ELF-1 (cell line): ENCODE measurements at regions not wholly inside any gene's neighbourhood (a gene's known extent, or its start where the extent isn't known, plus 50 kb on each side); places are given as distances from the start of the nearest gene placed in this dataset.

Experiments
- DNase-seq: peaks from one replicate; pipeline ENCODE4 v3.0.0-alpha.2; 2016; ENCODE audit warnings: low read depth, low spot score

DNA sequence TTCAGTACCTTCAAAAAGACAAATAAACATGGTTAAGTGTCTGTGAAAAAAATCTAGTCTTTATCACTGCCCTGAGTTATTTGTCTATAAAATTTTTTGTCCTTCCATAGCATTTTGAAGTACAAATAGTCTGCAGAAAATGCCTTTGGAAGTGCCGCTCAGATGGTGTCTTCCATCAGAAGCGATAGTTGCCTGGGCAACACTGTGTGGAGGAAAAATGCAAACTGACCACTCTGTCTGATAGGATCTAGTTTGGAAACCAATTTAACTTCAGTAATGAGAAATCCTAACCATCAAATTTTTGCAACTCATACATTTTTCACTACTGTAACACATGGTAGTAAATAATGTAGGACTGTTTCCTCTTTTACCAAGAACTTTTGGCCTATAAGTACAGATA lies 449.9 kb downstream of the PRELID2 start:
- DNase-seq, result no peak

DNA sequence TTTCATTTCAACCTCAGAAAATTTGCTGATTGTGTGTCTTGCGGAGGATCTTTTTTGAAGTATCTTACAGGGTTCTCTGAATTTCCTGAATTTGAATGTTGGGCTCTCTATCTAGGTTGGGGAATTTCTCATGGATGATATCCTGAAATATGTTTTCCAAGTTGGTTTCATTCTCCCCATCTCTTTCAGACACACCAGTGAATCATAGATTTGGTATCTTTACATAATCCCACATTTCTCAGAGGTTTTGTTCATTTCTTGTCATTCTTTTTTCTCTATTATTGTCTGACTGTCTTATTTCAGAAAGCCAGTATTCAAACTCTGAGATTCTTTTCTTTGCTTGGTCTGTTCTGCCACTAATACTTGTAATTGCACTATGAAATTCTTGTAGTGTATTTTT lies 456.9 kb downstream of the PRELID2 start:
- no peak for DNase-seq

- DNase-seq, result peak; percentile 11
Observed at GRCh38 chr5:145375521-145375920, 459.6 kb downstream of the PRELID2 start.

- DNase-seq, result no peak
Observed at GRCh38 chr5:145365464-145365863, 469.7 kb downstream of the PRELID2 start.

- no peak for DNase-seq
Observed at GRCh38 chr5:145362266-145362665, 472.9 kb downstream of the PRELID2 start.

GRCh38 chr5:145360936-145361335 lies 474.2 kb downstream of the PRELID2 start:
- no peak for DNase-seq

DNA sequence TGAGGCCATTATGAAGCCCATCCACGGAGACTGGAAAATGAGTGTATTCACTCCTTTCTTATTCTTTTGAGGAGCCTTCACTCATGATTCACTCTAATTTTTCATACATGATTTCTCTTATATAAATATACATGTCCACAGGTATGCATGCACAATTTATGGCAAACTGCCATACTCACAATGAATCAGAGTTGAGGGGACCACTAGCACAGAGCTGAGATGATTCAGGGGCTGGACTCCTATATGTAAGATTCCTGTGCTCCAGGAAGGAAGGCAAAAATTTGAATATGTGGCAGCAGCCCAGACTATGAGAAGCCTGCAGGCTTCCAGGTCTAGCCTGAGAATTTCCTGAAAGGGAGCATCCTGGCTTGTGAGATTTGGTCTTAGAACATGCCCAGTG lies 484.6 kb downstream of the PRELID2 start:
- DNase-seq, result no peak

DNA sequence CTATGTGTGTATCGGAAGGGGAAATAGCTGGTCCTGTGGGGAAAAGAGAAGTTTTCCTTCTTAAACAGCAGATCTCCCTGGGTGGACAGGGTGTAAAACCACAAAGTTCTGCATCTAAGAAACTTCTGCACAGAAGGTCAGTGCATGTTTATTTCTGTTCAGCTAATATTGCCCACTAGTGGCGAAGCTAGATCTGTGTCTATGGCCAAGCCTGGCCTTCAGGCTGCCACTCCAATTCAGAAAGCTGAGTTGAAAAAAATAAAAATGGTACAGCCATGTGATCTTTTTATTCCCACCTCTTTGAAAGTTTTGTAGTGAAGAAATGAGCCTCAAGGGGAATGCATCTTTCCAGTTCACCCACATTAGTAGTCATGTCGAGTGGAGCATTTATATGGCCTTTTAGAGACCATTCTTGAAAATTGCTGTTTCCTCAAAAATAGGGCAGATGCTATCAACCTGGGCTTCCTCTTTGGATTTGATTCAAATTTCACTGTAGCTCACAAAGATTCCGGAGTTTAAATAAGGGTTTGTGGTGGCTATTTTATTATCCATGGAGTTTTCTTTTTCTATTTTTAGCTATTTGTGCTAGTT lies 488.0 kb downstream of the PRELID2 start:
- peak; percentile 7 for DNase-seq

DNA sequence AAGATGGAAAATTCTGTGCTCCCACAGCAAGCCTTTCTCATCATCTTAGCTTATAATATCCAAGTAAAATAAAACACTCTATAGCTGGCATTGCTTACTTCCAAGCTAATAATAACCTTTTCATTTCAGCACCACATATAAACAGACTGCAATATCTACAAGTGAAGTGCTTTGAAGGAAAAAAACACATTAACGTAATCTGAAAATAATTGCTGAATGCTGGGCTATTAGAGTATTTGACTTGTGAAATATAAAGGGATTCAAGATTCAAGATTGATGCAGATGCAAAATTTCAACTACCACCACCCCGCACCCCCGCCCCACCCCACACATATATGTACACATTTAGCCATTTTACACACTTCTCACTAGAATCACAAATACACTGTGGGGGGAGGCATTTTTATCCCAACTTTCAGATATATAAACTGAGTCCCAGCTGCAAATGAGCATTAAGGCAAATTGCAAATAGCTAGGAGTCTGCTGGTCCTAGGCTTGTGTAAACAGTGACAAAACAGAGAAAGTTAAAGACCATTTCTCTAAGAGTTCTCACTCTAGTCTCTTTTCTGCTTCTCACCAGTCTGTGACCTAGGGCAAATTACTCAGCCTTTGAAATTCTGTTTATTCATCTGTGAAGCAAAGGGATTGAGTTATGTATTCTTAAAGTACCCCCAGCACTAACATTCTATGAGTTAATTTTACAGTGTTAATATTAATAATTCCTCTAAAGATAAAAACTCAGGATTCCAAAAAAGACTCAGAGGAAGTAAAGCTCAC lies 489.4 kb downstream of the PRELID2 start:
- no peak for DNase-seq

GRCh38 chr5:145341842-145342241 lies 493.3 kb downstream of the PRELID2 start:
- DNase-seq, result no peak

DNA sequence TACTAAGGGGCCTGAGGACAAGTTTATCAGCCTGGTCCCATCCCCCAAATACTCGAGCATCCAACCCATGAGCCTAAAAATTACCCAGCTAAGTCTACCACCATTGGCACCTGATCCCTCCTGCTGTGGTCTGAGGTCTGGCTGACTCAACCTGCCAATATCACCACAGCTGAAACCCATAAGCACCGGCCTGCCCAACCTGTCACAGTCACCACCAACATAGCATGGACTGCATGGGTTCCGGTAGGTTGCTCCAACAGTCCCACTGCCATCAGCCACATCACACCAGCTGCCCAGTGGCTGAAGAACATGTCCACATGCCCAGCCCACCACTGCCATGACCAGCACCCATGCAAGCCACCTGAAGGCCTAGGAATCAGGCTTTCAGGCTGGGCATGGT lies 495.0 kb downstream of the PRELID2 start:
- no peak for DNase-seq

GRCh38 chr5:145324767-145325479 lies 510.2 kb downstream of the PRELID2 start:
- DNase-seq, result no peak

- no peak for DNase-seq
Observed at GRCh38 chr5:145324101-145324500, 511.0 kb downstream of the PRELID2 start.

- DNase-seq, result no peak
Observed at GRCh38 chr5:145316282-145316681, 518.9 kb downstream of the PRELID2 start.

GRCh38 chr5:145307866-145308382 lies 527.2 kb downstream of the PRELID2 start:
- no peak for DNase-seq

GRCh38 chr5:145295236-145295835 lies 539.8 kb downstream of the PRELID2 start:
- no peak for DNase-seq

DNA sequence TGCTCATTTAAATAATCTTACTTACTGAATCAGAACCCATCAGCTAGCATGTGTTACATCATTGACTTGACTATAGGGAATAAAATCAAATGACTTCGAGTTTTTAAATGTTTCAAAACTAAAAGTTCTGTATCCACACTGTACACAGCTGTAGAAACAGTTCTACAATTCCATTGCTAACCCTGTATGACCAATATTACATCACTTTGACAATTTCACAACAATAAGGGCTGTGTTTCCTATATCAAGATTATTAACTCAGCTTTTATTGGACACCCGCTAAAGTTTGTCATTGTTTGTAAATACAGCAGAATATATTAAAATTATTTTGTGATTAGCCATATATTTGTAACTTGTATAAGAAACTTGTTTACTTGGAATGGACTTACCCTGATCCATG lies 540.8 kb downstream of the PRELID2 start:
- DNase-seq, result no peak

GRCh38 chr5:145293716-145294115 lies 541.4 kb downstream of the PRELID2 start:
- DNase-seq, result no peak

DNA sequence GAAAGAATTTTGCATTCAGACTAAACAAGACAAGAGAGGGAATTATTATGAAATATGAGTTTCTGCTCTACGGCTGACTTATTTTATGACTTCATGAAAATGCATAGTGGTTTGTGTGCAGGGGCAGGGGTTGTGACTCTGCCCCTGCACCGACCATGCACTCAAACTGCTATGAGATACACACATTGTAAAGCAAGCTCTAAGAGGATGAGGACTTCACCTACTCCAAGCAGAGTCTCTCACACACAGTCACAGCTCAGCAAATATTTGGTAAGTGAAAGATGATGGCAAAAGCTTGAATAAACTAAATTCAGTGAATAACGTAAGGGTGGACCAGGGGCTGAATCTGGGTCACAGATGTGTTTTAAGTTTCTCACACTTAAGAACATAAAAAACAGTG lies 542.9 kb downstream of the PRELID2 start:
- no peak for DNase-seq

GRCh38 chr5:145283141-145283810 lies 551.9 kb downstream of the PRELID2 start:
- DNase-seq, result no peak

DNA sequence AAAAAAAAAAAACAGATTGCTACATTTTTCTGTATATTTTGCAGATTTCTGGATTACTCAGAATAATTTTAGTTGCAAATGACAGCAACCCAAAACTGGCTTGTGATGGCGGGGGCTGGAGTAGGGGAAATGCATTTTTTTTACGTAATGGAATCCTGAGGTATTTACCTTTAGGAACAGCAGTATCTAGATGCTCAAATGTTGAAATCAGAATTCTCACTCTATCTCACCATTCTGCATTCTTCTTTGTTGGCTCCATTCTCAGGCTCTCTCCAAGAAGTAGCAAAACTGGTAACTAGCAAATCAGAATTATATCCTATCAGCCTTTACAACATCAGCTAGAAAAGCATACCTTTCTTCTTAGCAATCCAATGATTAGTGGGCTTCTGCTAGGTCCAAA lies 554.3 kb downstream of the PRELID2 start:
- DNase-seq, result no peak

DNA sequence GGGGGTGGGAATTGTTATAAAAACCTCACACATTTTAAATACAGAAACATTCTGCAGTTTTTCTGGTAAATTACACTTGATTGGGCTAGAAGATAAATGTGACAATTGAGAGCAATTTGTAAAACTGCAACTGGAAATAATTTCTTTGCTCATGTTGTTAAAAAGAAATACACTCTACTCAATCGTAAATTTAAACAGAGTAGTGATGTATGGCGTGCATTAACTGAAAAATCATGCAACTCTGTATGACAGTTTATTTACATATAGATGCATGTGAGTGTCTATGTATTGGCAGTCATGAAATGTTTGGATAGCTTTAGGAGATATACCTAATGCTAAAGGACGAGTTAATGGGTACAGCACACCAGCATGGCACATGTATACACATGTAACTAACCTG lies 554.9 kb downstream of the PRELID2 start:
- DNase-seq, result no peak
